ENCODE measurements at regions not wholly inside any gene's neighbourhood (a gene's known extent, or its start where the extent isn't known, plus 50 kb on each side); places are given as distances from the start of the nearest gene placed in this dataset.

- 19% methylated on average over 1 of the region's 1 CpG for WGBS (ENCODE audit: low lambda C conversion rate)
- H3K36me3 ChIP-seq (replicated peaks in 1 of 2; ENCODE audit: control insufficient read depth in 1 of 2, insufficient read depth in 2 of 2, low read length in 2 of 2), result no peaks in the 10 kb centered on the region
- FAIRE-seq (no peak), ATAC-seq (no peak), DNase-seq (ENCODE audit: low spot score) (no peak)
- no peak for TF ChIP-seq ZNF616 (CRISPR knock-in tag; IDR thresholded peaks at IDR 0.05; ENCODE audit: low read depth)
- no peak for TF ChIP-seq SNAI1 (CRISPR knock-in tag; IDR thresholded peaks at IDR 0.05; ENCODE audit: borderline replicate concordance)
- TF ChIP-seq CHD4 (IDR thresholded peaks at IDR 0.05; ENCODE audit: borderline replicate concordance, low read length), result no peak
- TF ChIP-seq ARHGAP35 (CRISPR knock-in tag; IDR thresholded peaks at IDR 0.05; ENCODE audit: borderline replicate concordance), result no peak
- no peak for TF ChIP-seq TOE1 (CRISPR knock-in tag; IDR thresholded peaks at IDR 0.05)
- no peak for TF ChIP-seq PRPF4 (IDR thresholded peaks at IDR 0.05; ENCODE audit: low read depth, low read length, poor library complexity, severe bottlenecking)
- TF ChIP-seq EED (CRISPR knock-in tag; IDR thresholded peaks at IDR 0.05), result no peak
- no peak for TF ChIP-seq PATZ1 (CRISPR knock-in tag; IDR thresholded peaks at IDR 0.05)
- TF ChIP-seq NFIB (CRISPR knock-in tag; IDR thresholded peaks at IDR 0.05; ENCODE audit: borderline replicate concordance), result no peak
- TF ChIP-seq ZFX (CRISPR knock-in tag; IDR thresholded peaks at IDR 0.05; ENCODE audit: low read depth), result no peak
- no peak for TF ChIP-seq PRDM15 (CRISPR knock-in tag; IDR thresholded peaks at IDR 0.05)
- TF ChIP-seq CBFB (CRISPR knock-in tag; IDR thresholded peaks at IDR 0.05), result no peak
- TF ChIP-seq ZNF639 (CRISPR knock-in tag; conservative IDR thresholded peaks at IDR 0.05), result no peak
- no peak for TF ChIP-seq SRSF9 (IDR thresholded peaks at IDR 0.05; ENCODE audit: borderline replicate concordance, insufficient read depth, low read depth, low read length, poor library complexity, severe bottlenecking)
- TF ChIP-seq AKAP8 (CRISPR knock-in tag; IDR thresholded peaks at IDR 0.05), result no peak
- TF ChIP-seq ZFP90 (CRISPR knock-in tag; IDR thresholded peaks at IDR 0.05; ENCODE audit: borderline replicate concordance), result no peak
- H3K4me1 ChIP-seq (ENCODE audit: insufficient read depth, low read length), result no peaks in the 10 kb centered on the region
- H2AFZ ChIP-seq (ENCODE audit: low read length), result no peak overlapping the region
- in situ Hi-C loops (cut with HindIII; ENCODE audit: extremely low pct_ligation_motif_present, low pct_unique_long_range_greater_than_20kb) (no loop called here), intact Hi-C loops (cut with micrococcal nuclease; ENCODE audit: unreplicated experiment) (loop anchor here (5.0 kb wide), 1 partner anchor 504 kb away; no protein-coding TSS in a partner anchor)
- POLR2A ChIA-PET, result no interaction called here
- no peak overlapping the region for H3K4me3 ChIP-seq (replicated peaks in 1 of 3; ENCODE audit: insufficient read depth in 1 of 3, low read depth in 2 of 3, low read length in 3 of 3)
- CTCF ChIA-PET (ENCODE audit: low intra/inter-chr PET ratio, low total read pairs), result no interaction called here
- H3K9ac ChIP-seq (ENCODE audit: insufficient read depth, low read depth, low read length), result no peak overlapping the region
- no TSS peak for BruUV-seq (replicated peaks)
- H3K9me3 ChIP-seq (ENCODE audit: low read length), result no peaks in the 10 kb centered on the region
- no peak overlapping the region for H3K27ac ChIP-seq (ENCODE audit: extremely low read length, insufficient read depth, low read length)
- no peaks in the 10 kb centered on the region for H4K20me1 ChIP-seq (ENCODE audit: insufficient read depth, low read length)
- H3K79me2 ChIP-seq (ENCODE audit: insufficient read depth, low read length), result no peaks in the 10 kb centered on the region
- no peaks in the 10 kb centered on the region; a peak in 1 of 5 replicates for H3K27me3 ChIP-seq (ENCODE audit: control insufficient read depth in 1 of 2, insufficient read depth in 2 of 2, low read length in 2 of 2)
- no peak overlapping the region for H3K4me2 ChIP-seq (ENCODE audit: low read depth, low read length)
Measured at GRCh38 chr7:110593355-110593754, 497.6 kb upstream of the LRRN3 start.
